ENCODE measurements at regions not wholly inside any gene's neighbourhood (a gene's known extent, or its start where the extent isn't known, plus 50 kb on each side); places are given as distances from the start of the nearest gene placed in this dataset.

DNA sequence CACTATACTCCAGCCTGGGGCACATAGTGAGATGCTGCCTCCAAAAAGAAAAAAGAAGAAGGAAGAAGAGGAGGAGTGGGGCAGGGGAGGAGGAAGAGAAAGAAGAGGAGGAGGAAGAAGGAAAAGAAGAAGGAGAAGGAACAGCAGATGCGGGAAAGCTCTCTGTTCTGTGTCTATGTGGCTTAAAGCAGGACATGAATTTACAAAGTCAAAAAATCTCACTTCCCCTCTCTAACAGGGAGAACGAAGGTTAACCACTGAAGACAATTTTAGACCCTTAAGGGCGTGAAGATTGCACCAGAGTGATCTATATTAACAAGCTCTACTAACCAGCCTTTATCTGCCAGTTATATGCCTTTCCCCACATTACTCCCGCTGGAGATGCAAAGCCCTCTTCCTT, 258.9 kb downstream of the METTL4 start:
- no peak for DNase-seq (ENCODE audit: low read depth)

DNA sequence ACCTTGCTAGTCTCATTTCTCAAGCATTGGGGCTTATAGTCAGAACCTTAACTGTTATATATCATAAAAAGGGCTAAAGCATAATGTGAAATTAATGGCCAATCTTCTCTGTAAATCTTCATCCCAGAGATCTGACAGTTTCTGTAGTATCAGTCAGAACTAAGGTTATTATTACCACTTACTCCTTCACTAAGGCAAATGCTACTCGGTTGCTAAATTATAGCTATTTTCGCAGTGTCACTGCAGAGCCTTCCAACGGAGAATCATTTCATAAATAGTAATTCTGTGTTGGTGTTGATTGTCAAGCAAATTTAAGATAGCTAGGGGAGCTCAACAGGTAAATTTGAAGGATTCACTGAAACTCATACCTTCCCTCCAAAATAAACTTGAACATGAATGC, 258.0 kb downstream of the METTL4 start:
- DNase-seq (ENCODE audit: low read depth), result no peak

- DNase-seq (ENCODE audit: low read depth), result no peak
These were observed 255.1 kb downstream of the METTL4 start for GRCh38 chr18:2316082-2316750.

- no peak for DNase-seq (ENCODE audit: low read depth)
These were observed 254.3 kb downstream of the METTL4 start for GRCh38 chr18:2316751-2317696.

- DNase-seq (ENCODE audit: low read depth), result no peak
These were observed 246.8 kb downstream of the METTL4 start for GRCh38 chr18:2324459-2324858.

DNA sequence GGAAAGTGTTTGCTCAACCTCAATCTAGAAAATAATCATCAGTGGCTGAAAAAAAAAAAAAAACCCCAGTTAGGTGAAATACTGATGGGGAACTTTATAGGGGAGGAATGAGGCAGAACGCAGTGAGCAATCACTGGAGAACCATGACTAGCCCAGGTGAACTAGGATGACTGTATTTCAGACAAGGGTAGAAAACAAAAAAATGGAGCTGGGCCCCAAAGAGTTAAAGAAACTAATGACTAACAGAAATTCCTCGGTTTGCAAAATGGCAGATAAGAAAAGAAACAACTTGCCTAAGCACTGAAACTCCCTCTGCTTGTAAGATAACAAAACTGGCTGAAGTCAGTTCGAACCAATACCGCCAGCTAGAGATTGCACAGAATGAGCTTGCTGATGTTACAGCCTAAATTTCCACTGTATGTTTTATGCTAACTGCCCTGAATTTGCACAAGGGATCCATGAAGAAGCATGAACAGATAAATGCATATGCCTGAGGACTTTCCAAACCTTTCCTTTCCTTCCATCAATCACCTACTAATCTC, 245.9 kb downstream of the METTL4 start:
- no peak for DNase-seq (ENCODE audit: low read depth)

GRCh38 chr18:2325933-2326332, 245.4 kb downstream of the METTL4 start:
- DNase-seq (ENCODE audit: low read depth), result no peak

GRCh38 chr18:2326999-2327398, 244.3 kb downstream of the METTL4 start:
- peak; percentile 50 for DNase-seq (ENCODE audit: low read depth)

- no peak for DNase-seq (ENCODE audit: low read depth)
These were observed 240.5 kb downstream of the METTL4 start for GRCh38 chr18:2330764-2331163.

DNA sequence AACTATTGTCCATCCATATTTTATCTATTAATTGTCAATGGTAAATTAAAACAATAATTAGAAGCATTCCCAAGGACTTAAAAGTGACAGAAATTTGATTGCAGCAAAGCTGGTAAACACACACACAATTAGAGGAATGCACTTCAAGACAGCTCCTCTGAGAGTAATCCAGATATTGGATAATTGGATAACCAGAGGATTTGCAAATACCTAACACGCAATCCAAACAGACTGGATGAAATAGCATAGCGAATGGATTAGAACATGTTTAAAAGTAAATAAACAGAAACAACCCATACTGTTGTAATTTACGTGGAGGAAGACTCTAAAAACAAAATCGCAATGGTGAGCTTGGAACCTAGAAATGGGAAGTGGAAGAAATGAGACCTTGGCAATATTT, 239.8 kb downstream of the METTL4 start:
- DNase-seq (ENCODE audit: low read depth), result peak; percentile 74

GRCh38 chr18:2336690-2337392, 234.5 kb downstream of the METTL4 start:
- DNase-seq (ENCODE audit: low read depth), result no peak

- no peak for DNase-seq (ENCODE audit: low read depth)
These were observed 233.7 kb downstream of the METTL4 start for GRCh38 chr18:2337552-2338141.

DNA sequence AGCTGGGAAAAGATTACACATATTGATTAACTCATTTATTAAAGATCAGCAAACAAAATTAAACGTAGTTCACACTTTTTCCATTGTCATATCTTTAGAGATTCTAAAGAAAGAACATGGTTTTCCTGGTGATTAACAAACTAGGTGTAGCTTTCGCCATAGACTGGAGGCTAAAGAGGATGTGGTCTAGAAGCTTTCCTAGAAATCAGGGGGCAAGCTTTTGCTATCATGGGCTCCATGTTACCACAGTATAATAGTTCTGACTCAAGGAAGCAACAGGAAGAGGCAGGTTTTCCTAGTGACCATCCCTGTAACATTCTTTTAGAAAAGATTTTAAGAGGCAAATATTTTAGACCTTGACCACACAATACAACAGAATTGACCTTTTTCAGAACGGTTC, 232.7 kb downstream of the METTL4 start:
- DNase-seq (ENCODE audit: low read depth), result no peak

GRCh38 chr18:2340335-2340734, 231.0 kb downstream of the METTL4 start:
- no peak for DNase-seq (ENCODE audit: low read depth)

GRCh38 chr18:2348003-2348402, 223.3 kb downstream of the METTL4 start:
- no peak for DNase-seq (ENCODE audit: low read depth)

DNA sequence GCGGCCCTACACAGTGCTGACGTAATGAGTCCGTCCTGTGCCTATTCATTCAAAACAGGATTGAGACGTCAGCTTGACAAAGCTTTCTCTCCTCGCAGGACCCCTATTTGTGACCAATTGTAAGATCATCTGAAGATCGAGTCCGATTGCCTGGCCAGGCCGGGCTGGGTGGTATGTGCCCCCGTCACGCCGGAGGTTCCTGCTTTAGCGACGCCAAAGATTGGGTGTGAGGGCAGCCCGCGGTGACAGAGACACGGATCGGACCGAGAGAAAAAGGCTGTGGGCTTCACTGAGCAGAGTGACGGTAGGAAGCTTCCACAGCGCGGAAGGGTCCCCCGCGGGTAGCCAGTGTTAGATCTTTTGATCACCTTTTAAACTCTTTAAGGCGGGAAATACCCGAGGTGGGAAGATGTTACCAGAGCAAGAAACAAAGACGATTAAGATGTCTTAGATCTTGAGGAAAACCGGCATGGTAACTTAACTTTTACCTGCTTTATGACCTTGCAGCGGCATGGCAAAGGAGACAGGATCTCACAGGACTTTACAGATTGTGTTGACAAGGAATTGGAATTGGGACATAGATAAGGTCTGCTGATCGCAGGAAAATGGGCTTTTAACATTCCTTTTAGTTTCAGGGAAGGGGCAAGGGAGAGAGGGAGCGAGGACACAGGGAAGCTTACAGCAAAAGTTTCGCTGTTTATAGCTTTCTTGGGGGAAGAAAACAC, 220.0 kb downstream of the METTL4 start:
- DNase-seq (ENCODE audit: low read depth), result no peak

- no peak for DNase-seq (ENCODE audit: low read depth)
These were observed 217.0 kb downstream of the METTL4 start for GRCh38 chr18:2354292-2354691.

GRCh38 chr18:2356906-2357305, 214.4 kb downstream of the METTL4 start:
- DNase-seq (ENCODE audit: low read depth), result no peak

DNA sequence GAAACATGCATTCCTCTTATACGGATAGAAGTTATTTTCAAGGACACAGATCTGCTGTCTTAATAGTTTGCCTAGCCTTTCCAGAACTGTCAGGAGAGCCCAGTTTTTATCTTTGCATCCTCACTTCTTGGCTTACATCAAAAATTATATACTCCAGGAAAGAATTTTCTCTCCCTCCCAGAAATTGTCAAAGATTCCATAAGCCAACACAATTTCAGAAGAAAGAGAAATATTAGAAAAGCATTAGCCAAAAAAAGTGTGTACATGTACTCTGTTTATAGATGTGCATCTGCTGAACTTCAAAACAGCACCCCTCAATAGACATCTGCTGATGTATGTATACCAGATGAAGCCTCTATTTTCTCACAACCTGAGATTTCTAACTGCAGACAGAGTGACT, 210.4 kb downstream of the METTL4 start:
- no peak for DNase-seq (ENCODE audit: low read depth)

- DNase-seq (ENCODE audit: low read depth), result no peak
These were observed 203.2 kb downstream of the METTL4 start for GRCh38 chr18:2368102-2368501.

DNA sequence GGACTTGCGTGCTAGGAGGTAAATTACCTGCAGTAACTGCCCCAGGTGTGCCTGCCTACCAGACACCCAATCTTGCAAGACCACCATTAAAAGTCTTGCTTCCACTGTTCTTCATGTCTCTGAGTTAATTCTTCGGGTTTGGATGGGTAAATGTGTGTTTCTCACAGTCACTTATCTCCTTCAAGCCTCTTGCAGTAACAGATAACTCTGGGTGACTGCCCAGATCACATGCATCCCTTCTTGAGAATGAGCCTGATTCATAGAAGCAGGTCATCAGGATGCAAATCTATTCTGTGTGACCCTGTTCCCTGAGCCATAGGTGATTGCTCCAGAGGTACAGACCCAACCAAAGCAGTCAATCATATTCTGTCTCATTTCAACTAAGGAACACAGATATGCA, 194.6 kb downstream of the METTL4 start:
- DNase-seq (ENCODE audit: low read depth), result no peak
